Endothelial cell (in vitro differentiated cells): ENCODE measurements at regions not wholly inside any gene's neighbourhood (a gene's known extent, or its start where the extent isn't known, plus 50 kb on each side); places are given as distances from the start of the nearest gene placed in this dataset.

ENCODE experiments used
- DNase-seq: peaks from one replicate; pipeline ENCODE4 v3.0.0; 2021; ENCODE audit warnings: low spot score
- H3K27ac Mint-ChIP-seq: one replicate; pipeline ENCODE4 v1.8.0; 2021; ENCODE audit warnings: mixed read lengths, inconsistent platforms; ENCODE audit not compliant: unreplicated experiment
- H3K27me3 Mint-ChIP-seq: one replicate; pipeline ENCODE4 v1.8.0; 2021; ENCODE audit warnings: mild to moderate bottlenecking, moderate library complexity, mixed read lengths, inconsistent platforms; ENCODE audit not compliant: unreplicated experiment
- H3K36me3 Mint-ChIP-seq: one replicate; pipeline ENCODE4 v1.8.0; 2021; ENCODE audit warnings: mild to moderate bottlenecking, low read depth, mixed read lengths, inconsistent platforms; ENCODE audit not compliant: unreplicated experiment
- H3K4me1 Mint-ChIP-seq: one replicate; pipeline ENCODE4 v1.8.0; 2021; ENCODE audit warnings: mild to moderate bottlenecking, mixed read lengths, inconsistent platforms; ENCODE audit not compliant: unreplicated experiment
- H3K4me3 Mint-ChIP-seq: one replicate; pipeline ENCODE4 v1.8.0; 2021; ENCODE audit warnings: mild to moderate bottlenecking, mixed read lengths, inconsistent platforms; ENCODE audit not compliant: unreplicated experiment
- H3K9me3 Mint-ChIP-seq: one replicate; pipeline ENCODE4 v1.8.0; 2021; ENCODE audit warnings: mixed read lengths, inconsistent platforms; ENCODE audit not compliant: unreplicated experiment
- TF ChIP-seq, protein P1 (sequence below): fragments of 200-600 bp; sonication (generic); IDR thresholded peaks from one replicate; pipeline ENCODE4 v1.5.0; 2021; ENCODE audit warnings: antibody characterized with exemption; ENCODE audit not compliant: unreplicated experiment

DNA sequence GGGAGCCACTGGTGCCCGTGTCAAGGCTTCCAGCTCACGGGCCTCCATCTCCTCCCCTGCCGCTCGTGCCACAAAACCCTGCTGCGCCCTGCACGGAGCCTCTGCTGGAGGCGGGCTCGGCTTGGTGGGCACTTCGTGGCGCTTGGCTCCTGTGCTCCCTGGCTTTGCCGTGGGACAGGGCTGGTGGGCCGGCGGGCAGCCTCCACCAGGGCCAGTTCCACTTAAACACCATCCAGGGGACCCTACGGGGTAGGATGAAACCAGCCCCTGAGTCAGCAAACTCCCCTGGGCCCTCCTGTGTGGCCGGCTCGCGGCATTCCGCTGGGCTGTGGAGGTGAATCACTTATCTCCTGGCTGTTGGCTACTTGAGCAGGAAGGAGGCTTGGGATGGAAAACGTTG is 1304.6 kb downstream of the BRD1 start:
- H3K27ac Mint-ChIP-seq, result no peak overlapping the region
- no peak for DNase-seq
- H3K9me3 Mint-ChIP-seq, result no peaks in the 10 kb centered on the region
- H3K27me3 Mint-ChIP-seq, result peaks cover 2% of the 10 kb centered on the region
- H3K36me3 Mint-ChIP-seq, result no peaks in the 10 kb centered on the region
- no peak overlapping the region for H3K4me3 Mint-ChIP-seq
- no peaks in the 10 kb centered on the region for H3K4me1 Mint-ChIP-seq
- TF ChIP-seq, protein P1, sequence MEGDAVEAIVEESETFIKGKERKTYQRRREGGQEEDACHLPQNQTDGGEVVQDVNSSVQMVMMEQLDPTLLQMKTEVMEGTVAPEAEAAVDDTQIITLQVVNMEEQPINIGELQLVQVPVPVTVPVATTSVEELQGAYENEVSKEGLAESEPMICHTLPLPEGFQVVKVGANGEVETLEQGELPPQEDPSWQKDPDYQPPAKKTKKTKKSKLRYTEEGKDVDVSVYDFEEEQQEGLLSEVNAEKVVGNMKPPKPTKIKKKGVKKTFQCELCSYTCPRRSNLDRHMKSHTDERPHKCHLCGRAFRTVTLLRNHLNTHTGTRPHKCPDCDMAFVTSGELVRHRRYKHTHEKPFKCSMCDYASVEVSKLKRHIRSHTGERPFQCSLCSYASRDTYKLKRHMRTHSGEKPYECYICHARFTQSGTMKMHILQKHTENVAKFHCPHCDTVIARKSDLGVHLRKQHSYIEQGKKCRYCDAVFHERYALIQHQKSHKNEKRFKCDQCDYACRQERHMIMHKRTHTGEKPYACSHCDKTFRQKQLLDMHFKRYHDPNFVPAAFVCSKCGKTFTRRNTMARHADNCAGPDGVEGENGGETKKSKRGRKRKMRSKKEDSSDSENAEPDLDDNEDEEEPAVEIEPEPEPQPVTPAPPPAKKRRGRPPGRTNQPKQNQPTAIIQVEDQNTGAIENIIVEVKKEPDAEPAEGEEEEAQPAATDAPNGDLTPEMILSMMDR, result no peak

DNA sequence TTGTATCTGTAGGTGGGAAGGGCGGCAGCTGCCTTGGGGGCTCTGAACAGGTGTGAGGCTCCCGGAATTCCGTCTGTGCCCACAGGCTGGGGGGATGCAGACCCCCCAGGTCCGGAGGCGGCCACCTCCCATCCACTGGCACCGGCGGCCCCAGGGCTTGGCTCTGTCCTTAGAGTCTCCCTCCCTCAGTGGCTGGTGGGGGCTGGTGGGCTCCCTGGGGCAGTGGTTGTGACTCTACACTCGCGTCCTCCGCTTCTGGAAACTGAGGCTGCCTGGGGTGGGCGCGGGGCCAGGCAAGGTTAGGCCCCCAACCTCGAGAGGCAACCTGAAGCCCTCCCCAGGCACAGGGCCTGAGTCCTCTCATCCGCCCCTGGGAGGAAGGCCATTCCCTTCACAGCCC is 1305.4 kb downstream of the BRD1 start:
- peaks cover 2% of the 10 kb centered on the region for H3K27me3 Mint-ChIP-seq

DNA sequence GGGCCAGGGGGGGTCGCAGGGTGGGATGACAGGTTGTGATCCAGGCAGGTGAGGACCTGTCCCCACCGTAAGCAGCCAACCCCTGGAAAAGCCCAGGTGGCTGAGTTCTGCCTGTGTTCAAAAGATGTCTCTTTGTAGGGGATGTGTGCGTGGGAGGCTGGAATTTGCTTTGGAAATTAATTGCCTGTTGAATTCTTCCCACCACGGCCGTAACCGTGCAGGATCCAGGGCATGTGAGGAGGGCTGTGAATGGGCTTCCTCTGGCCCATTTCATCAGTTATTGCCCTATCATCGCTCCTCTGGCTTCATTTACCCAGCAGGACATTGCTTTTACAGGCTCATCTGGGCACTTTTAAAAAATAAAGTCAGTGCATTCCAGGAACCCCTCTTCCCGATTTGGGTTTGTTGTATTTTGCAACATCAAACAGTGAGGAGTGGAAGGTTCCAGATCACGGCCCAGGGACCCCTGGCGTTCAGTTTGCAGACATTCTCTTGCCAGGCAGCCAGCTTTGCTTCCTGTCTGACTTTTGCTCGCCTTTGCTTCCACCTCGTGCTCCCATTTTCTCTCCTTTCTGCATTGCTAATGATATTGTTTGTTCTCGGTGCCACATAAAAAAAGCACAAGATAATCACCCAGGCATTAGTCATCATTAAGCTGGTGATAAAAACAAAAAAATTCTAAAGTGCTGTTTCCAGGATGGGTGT is 1306.6 kb downstream of the BRD1 start:
- no peaks in the 10 kb centered on the region for H3K9me3 Mint-ChIP-seq
- DNase-seq, result no peak
- TF ChIP-seq, protein P1, result no peak
- H3K27me3 Mint-ChIP-seq, result peaks cover 2% of the 10 kb centered on the region
- no peaks in the 10 kb centered on the region for H3K4me1 Mint-ChIP-seq
- no peaks in the 10 kb centered on the region for H3K36me3 Mint-ChIP-seq
- no peak overlapping the region for H3K27ac Mint-ChIP-seq
- no peak overlapping the region for H3K4me3 Mint-ChIP-seq

More for the DNA sequence above, 1305.4 kb downstream of the BRD1 start:
- no peak overlapping the region for H3K27ac Mint-ChIP-seq
- no peaks in the 10 kb centered on the region for H3K4me1 Mint-ChIP-seq
- DNase-seq, result no peak
- H3K36me3 Mint-ChIP-seq, result no peaks in the 10 kb centered on the region
- H3K9me3 Mint-ChIP-seq, result no peaks in the 10 kb centered on the region
- H3K4me3 Mint-ChIP-seq, result no peak overlapping the region
- TF ChIP-seq, protein P1, result no peak

DNA sequence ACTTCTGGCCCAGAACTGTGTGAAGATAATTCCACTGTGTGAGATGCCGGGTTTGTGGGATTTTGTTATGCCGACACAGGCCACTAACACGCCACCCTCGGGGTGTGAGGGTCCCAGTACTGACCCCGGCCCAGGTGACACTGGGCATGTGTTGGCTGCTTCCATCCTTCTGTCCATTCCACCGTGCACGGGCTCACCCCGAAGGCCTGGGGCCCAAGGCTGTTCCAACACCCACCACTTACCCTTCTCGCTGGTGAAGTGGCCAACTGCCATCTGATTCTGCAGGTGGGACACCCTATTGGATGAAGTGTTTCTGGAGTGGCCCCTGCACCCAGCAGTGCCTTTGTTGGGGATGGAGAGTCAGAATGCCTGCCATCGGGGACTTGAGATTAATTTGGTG is 1307.5 kb downstream of the BRD1 start:
- Mint-ChIP-seq H3K27ac (no peak overlapping the region), H3K27me3 (peaks cover 2% of the 10 kb centered on the region)
- no peak for DNase-seq

More for the DNA sequence above, 1307.5 kb downstream of the BRD1 start:
- Mint-ChIP-seq H3K4me3 (no peak overlapping the region), H3K4me1 (no peaks in the 10 kb centered on the region), H3K9me3 (no peaks in the 10 kb centered on the region), H3K36me3 (no peaks in the 10 kb centered on the region)
- TF ChIP-seq, protein P1, result no peak
